ENCODE measurements at regions not wholly inside any gene's neighbourhood (a gene's known extent, or its start where the extent isn't known, plus 50 kb on each side); places are given as distances from the start of the nearest gene placed in this dataset.

DNA sequence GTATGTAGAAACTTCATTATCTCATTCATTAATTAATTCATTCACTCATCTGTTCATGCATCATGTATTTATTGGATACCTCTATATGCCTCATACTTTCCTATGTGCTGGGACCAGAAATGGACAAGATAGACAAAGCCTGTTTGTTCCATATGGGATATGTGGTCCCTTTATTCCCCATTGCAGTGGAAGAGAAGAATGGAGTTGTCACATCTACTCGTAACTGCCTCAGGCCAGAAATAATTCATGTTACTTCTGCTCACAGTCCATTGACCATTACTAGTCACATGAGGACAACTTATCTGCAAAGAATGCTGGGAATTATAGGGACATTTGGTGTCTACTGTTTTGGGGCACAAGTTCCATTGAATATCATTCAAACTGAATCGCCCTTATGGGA lies 327.8 kb downstream of the MATN1 start:
- 94% methylated on average over 2 of the region's 2 CpGs for WGBS

GRCh38 chr1:30388386-30388785 lies 335.0 kb downstream of the MATN1 start:
- Histone ChIP-seq H3K4me3 (ENCODE audit: low read depth in 1 of 3, low read length in 3 of 3) (no peak overlapping the region), H3K4me1 (ENCODE audit: control insufficient read depth in 4 of 4, insufficient read depth in 4 of 4, low read length in 3 of 4) (peaks cover 5 to 13% (median 9%) of the 10 kb centered on the region in 4 donors), H3K27ac (ENCODE audit: low read depth in 1 of 2, low read length in 2 of 2) (no peak overlapping the region), H3K36me3 (ENCODE audit: control insufficient read depth in 4 of 4, insufficient read depth in 3 of 4, low read depth in 1 of 4, low read length in 3 of 4) (no peaks in the 10 kb centered on the region), H3K9ac (ENCODE audit: low read depth in 1 of 2, low read length in 2 of 2) (no peak overlapping the region), H3K27me3 (ENCODE audit: control insufficient read depth in 4 of 4, insufficient read depth in 4 of 4, low read length in 3 of 4) (no peaks in the 10 kb centered on the region), H3K9me3 (ENCODE audit: control insufficient read depth in 4 of 4, low read length in 3 of 4) (no peaks in the 10 kb centered on the region)
- 83% methylated on average over 4 of the region's 4 CpGs for WGBS
- TF ChIP-seq TAF1 (conservative IDR thresholded peaks at IDR 0.05) (no peak), MAX (IDR thresholded peaks at IDR 0.05) (no peak), HNF4G (IDR thresholded peaks at IDR 0.05) (no peak), NR2F2 (IDR thresholded peaks at IDR 0.05) (no peak), SP1 (IDR thresholded peaks at IDR 0.05) (no peak), JUND (IDR thresholded peaks at IDR 0.05) (no peak), YY1 (IDR thresholded peaks at IDR 0.05) (no peak), CTCF (IDR thresholded peaks at IDR 0.05; ENCODE audit: low read depth, low read length, missing input control) (no peak)
- TF ChIP-seq, protein P1, sequence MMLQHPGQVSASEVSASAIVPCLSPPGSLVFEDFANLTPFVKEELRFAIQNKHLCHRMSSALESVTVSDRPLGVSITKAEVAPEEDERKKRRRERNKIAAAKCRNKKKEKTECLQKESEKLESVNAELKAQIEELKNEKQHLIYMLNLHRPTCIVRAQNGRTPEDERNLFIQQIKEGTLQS (IDR thresholded peaks at IDR 0.05), result no peak
- no peak for DNase-seq (ENCODE audit: low spot score)

More for the DNA sequence above, 327.8 kb downstream of the MATN1 start:
- no peak overlapping the region for H3K9ac ChIP-seq (ENCODE audit: low read depth in 1 of 2, low read length in 2 of 2)
- no peak for DNase-seq (ENCODE audit: low spot score)
- TF ChIP-seq, protein P2, sequence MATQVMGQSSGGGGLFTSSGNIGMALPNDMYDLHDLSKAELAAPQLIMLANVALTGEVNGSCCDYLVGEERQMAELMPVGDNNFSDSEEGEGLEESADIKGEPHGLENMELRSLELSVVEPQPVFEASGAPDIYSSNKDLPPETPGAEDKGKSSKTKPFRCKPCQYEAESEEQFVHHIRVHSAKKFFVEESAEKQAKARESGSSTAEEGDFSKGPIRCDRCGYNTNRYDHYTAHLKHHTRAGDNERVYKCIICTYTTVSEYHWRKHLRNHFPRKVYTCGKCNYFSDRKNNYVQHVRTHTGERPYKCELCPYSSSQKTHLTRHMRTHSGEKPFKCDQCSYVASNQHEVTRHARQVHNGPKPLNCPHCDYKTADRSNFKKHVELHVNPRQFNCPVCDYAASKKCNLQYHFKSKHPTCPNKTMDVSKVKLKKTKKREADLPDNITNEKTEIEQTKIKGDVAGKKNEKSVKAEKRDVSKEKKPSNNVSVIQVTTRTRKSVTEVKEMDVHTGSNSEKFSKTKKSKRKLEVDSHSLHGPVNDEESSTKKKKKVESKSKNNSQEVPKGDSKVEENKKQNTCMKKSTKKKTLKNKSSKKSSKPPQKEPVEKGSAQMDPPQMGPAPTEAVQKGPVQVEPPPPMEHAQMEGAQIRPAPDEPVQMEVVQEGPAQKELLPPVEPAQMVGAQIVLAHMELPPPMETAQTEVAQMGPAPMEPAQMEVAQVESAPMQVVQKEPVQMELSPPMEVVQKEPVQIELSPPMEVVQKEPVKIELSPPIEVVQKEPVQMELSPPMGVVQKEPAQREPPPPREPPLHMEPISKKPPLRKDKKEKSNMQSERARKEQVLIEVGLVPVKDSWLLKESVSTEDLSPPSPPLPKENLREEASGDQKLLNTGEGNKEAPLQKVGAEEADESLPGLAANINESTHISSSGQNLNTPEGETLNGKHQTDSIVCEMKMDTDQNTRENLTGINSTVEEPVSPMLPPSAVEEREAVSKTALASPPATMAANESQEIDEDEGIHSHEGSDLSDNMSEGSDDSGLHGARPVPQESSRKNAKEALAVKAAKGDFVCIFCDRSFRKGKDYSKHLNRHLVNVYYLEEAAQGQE (IDR thresholded peaks at IDR 0.05), result no peak
- TF ChIP-seq, protein P3, sequence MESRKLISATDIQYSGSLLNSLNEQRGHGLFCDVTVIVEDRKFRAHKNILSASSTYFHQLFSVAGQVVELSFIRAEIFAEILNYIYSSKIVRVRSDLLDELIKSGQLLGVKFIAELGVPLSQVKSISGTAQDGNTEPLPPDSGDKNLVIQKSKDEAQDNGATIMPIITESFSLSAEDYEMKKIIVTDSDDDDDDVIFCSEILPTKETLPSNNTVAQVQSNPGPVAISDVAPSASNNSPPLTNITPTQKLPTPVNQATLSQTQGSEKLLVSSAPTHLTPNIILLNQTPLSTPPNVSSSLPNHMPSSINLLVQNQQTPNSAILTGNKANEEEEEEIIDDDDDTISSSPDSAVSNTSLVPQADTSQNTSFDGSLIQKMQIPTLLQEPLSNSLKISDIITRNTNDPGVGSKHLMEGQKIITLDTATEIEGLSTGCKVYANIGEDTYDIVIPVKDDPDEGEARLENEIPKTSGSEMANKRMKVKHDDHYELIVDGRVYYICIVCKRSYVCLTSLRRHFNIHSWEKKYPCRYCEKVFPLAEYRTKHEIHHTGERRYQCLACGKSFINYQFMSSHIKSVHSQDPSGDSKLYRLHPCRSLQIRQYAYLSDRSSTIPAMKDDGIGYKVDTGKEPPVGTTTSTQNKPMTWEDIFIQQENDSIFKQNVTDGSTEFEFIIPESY (IDR thresholded peaks at IDR 0.05), result no peak
- TF ChIP-seq HNF4G (IDR thresholded peaks at IDR 0.05) (no peak), RAD21 (IDR thresholded peaks at IDR 0.05) (no peak), TAF1 (conservative IDR thresholded peaks at IDR 0.05) (no peak), CTCF (IDR thresholded peaks at IDR 0.05; ENCODE audit: low read depth, low read length, missing input control) (no peak), NR2F2 (IDR thresholded peaks at IDR 0.05) (no peak), FOXA1 (IDR thresholded peaks at IDR 0.05) (no peak), JUND (IDR thresholded peaks at IDR 0.05) (no peak), GABPA (IDR thresholded peaks at IDR 0.05 in 1 of 2, conservative IDR thresholded peaks at IDR 0.05 in 1 of 2) (no peak), FOXA2 (IDR thresholded peaks at IDR 0.05) (no peak), HNF4A (conservative IDR thresholded peaks at IDR 0.05) (no peak), MAX (IDR thresholded peaks at IDR 0.05) (no peak)
- no peaks in the 10 kb centered on the region for H3K9me3 ChIP-seq (ENCODE audit: control insufficient read depth in 4 of 4, low read length in 3 of 4)
- no peaks in the 10 kb centered on the region for H3K27me3 ChIP-seq (ENCODE audit: control insufficient read depth in 4 of 4, insufficient read depth in 4 of 4, low read length in 3 of 4)
- no peaks in the 10 kb centered on the region for H3K36me3 ChIP-seq (ENCODE audit: control insufficient read depth in 4 of 4, insufficient read depth in 3 of 4, low read depth in 1 of 4, low read length in 3 of 4)
- H3K27ac ChIP-seq (ENCODE audit: low read depth in 1 of 2, low read length in 2 of 2), result no peak overlapping the region
- no peak overlapping the region for H3K4me3 ChIP-seq (ENCODE audit: low read depth in 1 of 3, low read length in 3 of 3)
- H3K4me1 ChIP-seq (ENCODE audit: control insufficient read depth in 4 of 4, insufficient read depth in 4 of 4, low read length in 3 of 4), result no peaks in the 10 kb centered on the region
